ENCODE measurements at regions not wholly inside any gene's neighbourhood (a gene's known extent, or its start where the extent isn't known, plus 50 kb on each side); places are given as distances from the start of the nearest gene placed in this dataset.

DNA sequence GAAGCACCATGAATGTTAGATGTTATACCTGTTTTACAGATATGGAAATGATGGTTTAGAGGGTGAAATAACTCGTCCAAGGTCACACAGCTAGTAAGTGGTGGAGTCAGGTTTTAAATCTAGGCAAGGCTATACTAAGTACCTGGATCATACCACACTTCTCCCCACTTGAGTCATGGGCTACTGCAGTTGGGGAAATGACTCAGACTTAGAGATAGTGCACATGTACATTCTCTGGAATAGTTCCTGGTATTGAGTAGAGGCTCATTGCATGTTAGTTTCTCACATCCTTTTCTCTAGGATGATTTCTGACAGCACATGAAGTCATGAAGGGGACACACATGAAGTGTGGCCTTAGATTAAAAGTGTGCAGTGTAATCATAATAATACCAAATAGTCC lies 76.2 kb upstream of the TNFSF11 start:
- ATAC-seq = no peak
- no peaks in the 10 kb centered on the region for H3K36me3 Mint-ChIP-seq (ENCODE audit: low read depth)
- H3K27ac Mint-ChIP-seq = no peak overlapping the region
- H3F3A ChIP-seq (replicated peaks; ENCODE audit: low read depth) = no peaks in the 10 kb centered on the region
- H3K9me2 ChIP-seq (ENCODE audit: insufficient read depth) = 0 out of 2 replicates have a peak, but pooled peaks cover 6% of the 10 kb centered on the region
- no peak for DNase-seq (ENCODE audit: low spot score)
- no peak overlapping the region for H2AFZ ChIP-seq
- H3K9me3 Mint-ChIP-seq = peaks cover 4% of the 10 kb centered on the region; the same call in 2 of the 3 replicates
- no peaks in the 10 kb centered on the region for H3K27me3 Mint-ChIP-seq (ENCODE audit: insufficient read depth, low read depth, poor library complexity)
- H3K36me3 ChIP-seq (ENCODE audit: insufficient read depth) = no peaks in the 10 kb centered on the region
- H3K4me3 ChIP-seq = no peak overlapping the region
- no peaks in the 10 kb centered on the region for H4K20me1 ChIP-seq (replicated peaks; ENCODE audit: insufficient read depth)
- H3K4me1 ChIP-seq (ENCODE audit: insufficient read depth) = no peaks in the 10 kb centered on the region
- H3K79me2 ChIP-seq (replicated peaks; ENCODE audit: insufficient read depth) = no peaks in the 10 kb centered on the region
- H3K27ac ChIP-seq (ENCODE audit: low read depth) = no peak overlapping the region
- H3K4me2 ChIP-seq = no peak overlapping the region
- no peaks in the 10 kb centered on the region for H3K27me3 ChIP-seq (ENCODE audit: insufficient read depth)
- no peaks in the 10 kb centered on the region for H3K4me1 Mint-ChIP-seq
- TF ChIP-seq, protein P1, sequence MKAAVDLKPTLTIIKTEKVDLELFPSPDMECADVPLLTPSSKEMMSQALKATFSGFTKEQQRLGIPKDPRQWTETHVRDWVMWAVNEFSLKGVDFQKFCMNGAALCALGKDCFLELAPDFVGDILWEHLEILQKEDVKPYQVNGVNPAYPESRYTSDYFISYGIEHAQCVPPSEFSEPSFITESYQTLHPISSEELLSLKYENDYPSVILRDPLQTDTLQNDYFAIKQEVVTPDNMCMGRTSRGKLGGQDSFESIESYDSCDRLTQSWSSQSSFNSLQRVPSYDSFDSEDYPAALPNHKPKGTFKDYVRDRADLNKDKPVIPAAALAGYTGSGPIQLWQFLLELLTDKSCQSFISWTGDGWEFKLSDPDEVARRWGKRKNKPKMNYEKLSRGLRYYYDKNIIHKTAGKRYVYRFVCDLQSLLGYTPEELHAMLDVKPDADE (IDR thresholded peaks at IDR 0.05) = no peak
- TF ChIP-seq, protein P2, sequence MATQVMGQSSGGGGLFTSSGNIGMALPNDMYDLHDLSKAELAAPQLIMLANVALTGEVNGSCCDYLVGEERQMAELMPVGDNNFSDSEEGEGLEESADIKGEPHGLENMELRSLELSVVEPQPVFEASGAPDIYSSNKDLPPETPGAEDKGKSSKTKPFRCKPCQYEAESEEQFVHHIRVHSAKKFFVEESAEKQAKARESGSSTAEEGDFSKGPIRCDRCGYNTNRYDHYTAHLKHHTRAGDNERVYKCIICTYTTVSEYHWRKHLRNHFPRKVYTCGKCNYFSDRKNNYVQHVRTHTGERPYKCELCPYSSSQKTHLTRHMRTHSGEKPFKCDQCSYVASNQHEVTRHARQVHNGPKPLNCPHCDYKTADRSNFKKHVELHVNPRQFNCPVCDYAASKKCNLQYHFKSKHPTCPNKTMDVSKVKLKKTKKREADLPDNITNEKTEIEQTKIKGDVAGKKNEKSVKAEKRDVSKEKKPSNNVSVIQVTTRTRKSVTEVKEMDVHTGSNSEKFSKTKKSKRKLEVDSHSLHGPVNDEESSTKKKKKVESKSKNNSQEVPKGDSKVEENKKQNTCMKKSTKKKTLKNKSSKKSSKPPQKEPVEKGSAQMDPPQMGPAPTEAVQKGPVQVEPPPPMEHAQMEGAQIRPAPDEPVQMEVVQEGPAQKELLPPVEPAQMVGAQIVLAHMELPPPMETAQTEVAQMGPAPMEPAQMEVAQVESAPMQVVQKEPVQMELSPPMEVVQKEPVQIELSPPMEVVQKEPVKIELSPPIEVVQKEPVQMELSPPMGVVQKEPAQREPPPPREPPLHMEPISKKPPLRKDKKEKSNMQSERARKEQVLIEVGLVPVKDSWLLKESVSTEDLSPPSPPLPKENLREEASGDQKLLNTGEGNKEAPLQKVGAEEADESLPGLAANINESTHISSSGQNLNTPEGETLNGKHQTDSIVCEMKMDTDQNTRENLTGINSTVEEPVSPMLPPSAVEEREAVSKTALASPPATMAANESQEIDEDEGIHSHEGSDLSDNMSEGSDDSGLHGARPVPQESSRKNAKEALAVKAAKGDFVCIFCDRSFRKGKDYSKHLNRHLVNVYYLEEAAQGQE (IDR thresholded peaks at IDR 0.05; ENCODE audit: unreplicated experiment) = no peak
- no peak for TF ChIP-seq JUNB (IDR thresholded peaks at IDR 0.05; ENCODE audit: unreplicated experiment)
- no peak for TF ChIP-seq POLR2AphosphoS5 (IDR thresholded peaks at IDR 0.05; ENCODE audit: low read depth)
- no peak overlapping the region for H3K4me3 Mint-ChIP-seq

DNA sequence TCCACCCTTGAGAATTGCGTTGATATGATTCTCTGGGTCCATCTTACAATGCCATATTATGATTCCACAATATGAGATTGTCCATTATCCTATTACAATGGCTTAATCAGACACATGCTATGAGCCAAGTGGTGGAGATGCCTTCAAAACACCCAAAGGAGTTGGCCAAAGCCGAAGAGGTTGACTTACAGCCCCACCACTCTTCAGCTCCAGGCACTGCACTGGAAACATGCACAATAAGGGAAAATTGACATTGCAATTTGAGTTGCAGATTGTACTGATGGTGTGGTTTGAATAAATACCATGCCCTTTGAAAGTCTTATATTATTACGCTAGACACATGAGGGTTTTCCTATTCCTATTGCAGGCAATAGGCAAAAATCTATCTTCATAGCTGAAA lies 75.4 kb upstream of the TNFSF11 start:
- TF ChIP-seq JUNB (IDR thresholded peaks at IDR 0.05; ENCODE audit: unreplicated experiment) = no peak
- TF ChIP-seq EZH2phosphoT487 (IDR thresholded peaks at IDR 0.05; ENCODE audit: unreplicated experiment) = no peak
- TF ChIP-seq, protein P3, sequence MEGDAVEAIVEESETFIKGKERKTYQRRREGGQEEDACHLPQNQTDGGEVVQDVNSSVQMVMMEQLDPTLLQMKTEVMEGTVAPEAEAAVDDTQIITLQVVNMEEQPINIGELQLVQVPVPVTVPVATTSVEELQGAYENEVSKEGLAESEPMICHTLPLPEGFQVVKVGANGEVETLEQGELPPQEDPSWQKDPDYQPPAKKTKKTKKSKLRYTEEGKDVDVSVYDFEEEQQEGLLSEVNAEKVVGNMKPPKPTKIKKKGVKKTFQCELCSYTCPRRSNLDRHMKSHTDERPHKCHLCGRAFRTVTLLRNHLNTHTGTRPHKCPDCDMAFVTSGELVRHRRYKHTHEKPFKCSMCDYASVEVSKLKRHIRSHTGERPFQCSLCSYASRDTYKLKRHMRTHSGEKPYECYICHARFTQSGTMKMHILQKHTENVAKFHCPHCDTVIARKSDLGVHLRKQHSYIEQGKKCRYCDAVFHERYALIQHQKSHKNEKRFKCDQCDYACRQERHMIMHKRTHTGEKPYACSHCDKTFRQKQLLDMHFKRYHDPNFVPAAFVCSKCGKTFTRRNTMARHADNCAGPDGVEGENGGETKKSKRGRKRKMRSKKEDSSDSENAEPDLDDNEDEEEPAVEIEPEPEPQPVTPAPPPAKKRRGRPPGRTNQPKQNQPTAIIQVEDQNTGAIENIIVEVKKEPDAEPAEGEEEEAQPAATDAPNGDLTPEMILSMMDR (conservative IDR thresholded peaks at IDR 0.05; ENCODE audit: low read depth in 2 of 2) = peak in 1 of 2 experiments; percentile 47; a peak in 2 of 4 replicates
- TF ChIP-seq STAT1 (IDR thresholded peaks at IDR 0.05; ENCODE audit: unreplicated experiment) = no peak
- no peak for DNase-seq (ENCODE audit: low spot score)
- no peaks in the 10 kb centered on the region for H3K36me3 ChIP-seq (ENCODE audit: insufficient read depth)
- no peak overlapping the region for H3K4me3 ChIP-seq
- 0 out of 2 replicates have a peak, but pooled peaks cover 6% of the 10 kb centered on the region for H3K9me2 ChIP-seq (ENCODE audit: insufficient read depth)
- H3K79me2 ChIP-seq (replicated peaks; ENCODE audit: insufficient read depth) = no peaks in the 10 kb centered on the region
- H3K4me2 ChIP-seq = no peak overlapping the region
- Mint-ChIP-seq H3K27me3 (ENCODE audit: insufficient read depth, low read depth, poor library complexity) (no peaks in the 10 kb centered on the region), H3K9me3 (peaks cover 4% of the 10 kb centered on the region; the same call in 2 of the 3 replicates), H3K4me3 (no peak overlapping the region), H3K27ac (no peak overlapping the region), H3K36me3 (ENCODE audit: low read depth) (no peaks in the 10 kb centered on the region), H3K4me1 (no peaks in the 10 kb centered on the region)
- no peak for ATAC-seq
- H3K27ac ChIP-seq (ENCODE audit: low read depth) = no peak overlapping the region
- no peak overlapping the region for H2AFZ ChIP-seq
- no peaks in the 10 kb centered on the region for H3F3A ChIP-seq (replicated peaks; ENCODE audit: low read depth)
- no peaks in the 10 kb centered on the region for H3K4me1 ChIP-seq (ENCODE audit: insufficient read depth)
- no peaks in the 10 kb centered on the region for H4K20me1 ChIP-seq (replicated peaks; ENCODE audit: insufficient read depth)
- no peaks in the 10 kb centered on the region for H3K27me3 ChIP-seq (ENCODE audit: insufficient read depth)
